Esophagus squamous epithelium (tissue), 5 donors: ENCODE measurements at regions not wholly inside any gene's neighbourhood (a gene's known extent, or its start where the extent isn't known, plus 50 kb on each side); places are given as distances from the start of the nearest gene placed in this dataset.
"Not testable (repeated sequence)": the region's sequence is repeated elsewhere in the genome, so short reads cannot be mapped to it uniquely, and the experiment has no call there.

Experiments used
- DNase-seq: peaks from one replicate; lab custom pipeline; 2025; lab: John Stamatoyannopoulos, UW
- H3K27ac ChIP-seq, 4 donors: fragments of 200-600 bp; sonication (generic); one replicate each; pipeline ENCODE4 v1.5.1; 2016 to 2019; ENCODE audit warnings: mild to moderate bottlenecking in 1 of 4
- H3K27me3 ChIP-seq, 4 donors: fragments of 200-600 bp; sonication (generic); 1 replicate in 3 of 4; 2 replicates in 1 of 4; pipeline versions ENCODE4 v1.5.1 to v1.6.0; 2017 to 2021; ENCODE audit warnings: antibody characterized with exemption in 1 of 4
- H3K36me3 ChIP-seq, 3 donors: fragments of 200-600 bp; sonication (generic); one replicate each; pipeline ENCODE4 v1.5.1; 2016 to 2019
- H3K4me1 ChIP-seq, 3 donors: fragments of 200-600 bp; sonication (generic); one replicate each; pipeline ENCODE4 v1.5.1; 2017 to 2019
- H3K4me3 ChIP-seq, 4 donors: fragments of 200-600 bp; sonication (generic); 1 replicate in 3 of 4; 2 replicates in 1 of 4; pipeline ENCODE4 v1.5.1; 2016 to 2019; ENCODE audit warnings: mild to moderate bottlenecking in 2 of 4, moderate library complexity in 1 of 4
- H3K9me3 ChIP-seq, 3 donors: fragments of 200-600 bp; sonication (generic); one replicate each; pipeline ENCODE4 v1.5.1; 2016 to 2019
- POLR2A ChIP-seq, 4 donors: fragments of 450-650 bp; IDR thresholded peaks; one replicate each; pipeline ENCODE4 v1.6.1; 2017; ENCODE audit warnings: antibody characterized with exemption in 4 of 4, mild to moderate bottlenecking in 4 of 4, moderate library complexity in 3 of 4
- WGBS, 2 donors: methylation state at CpG; one replicate each; pipeline ENCODE4 v1.1.5; 2018; 5-methylcytosine and 5-hydroxymethylcytosine counted together
- intact Hi-C: fragments of 100-400 bp; cut with DNase I; formaldehyde crosslinking; loops from one replicate; pipeline ENCODE4 v1.15.0; 2022
- TF ChIP-seq, protein P1 (sequence below), 6 experiments: fragments of 450-650 bp in 4 of 6; fragments of 200-600 bp in 2 of 6; sonication (generic) in 2 of 6; IDR thresholded peaks; one replicate each; pipeline ENCODE4 v1.5.1; 2016 to 2019; ENCODE audit warnings: antibody characterized with exemption in 6 of 6, mild to moderate bottlenecking in 4 of 6, moderate library complexity in 4 of 6
- donor health status: DM: yes; HTN: yes; CAD: no.

DNA sequence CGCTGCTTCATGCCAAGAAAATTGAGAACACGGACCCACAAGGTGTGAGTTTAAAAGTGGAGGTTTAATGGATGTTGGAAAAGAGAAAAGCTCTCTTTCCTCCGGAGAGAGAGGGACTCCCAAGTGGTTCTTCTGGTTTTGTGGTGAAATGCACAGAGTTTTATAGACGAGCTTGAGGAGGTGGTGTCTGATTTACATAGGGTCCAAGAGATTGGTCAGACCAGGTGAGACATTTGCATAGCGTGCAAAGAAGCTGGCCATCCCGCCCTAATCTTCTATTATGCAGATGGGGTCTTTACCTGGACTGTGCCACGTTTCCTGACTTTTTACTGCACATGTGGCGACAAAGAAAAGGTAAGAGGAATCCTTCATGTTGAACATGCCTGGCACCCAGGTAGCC is 236.4 kb upstream of the PCDH9 start:
- H3K9me3 ChIP-seq, result peaks cover 0 to 18% (median 6%) of the 10 kb centered on the region in 3 donors
- TF ChIP-seq, protein P1, sequence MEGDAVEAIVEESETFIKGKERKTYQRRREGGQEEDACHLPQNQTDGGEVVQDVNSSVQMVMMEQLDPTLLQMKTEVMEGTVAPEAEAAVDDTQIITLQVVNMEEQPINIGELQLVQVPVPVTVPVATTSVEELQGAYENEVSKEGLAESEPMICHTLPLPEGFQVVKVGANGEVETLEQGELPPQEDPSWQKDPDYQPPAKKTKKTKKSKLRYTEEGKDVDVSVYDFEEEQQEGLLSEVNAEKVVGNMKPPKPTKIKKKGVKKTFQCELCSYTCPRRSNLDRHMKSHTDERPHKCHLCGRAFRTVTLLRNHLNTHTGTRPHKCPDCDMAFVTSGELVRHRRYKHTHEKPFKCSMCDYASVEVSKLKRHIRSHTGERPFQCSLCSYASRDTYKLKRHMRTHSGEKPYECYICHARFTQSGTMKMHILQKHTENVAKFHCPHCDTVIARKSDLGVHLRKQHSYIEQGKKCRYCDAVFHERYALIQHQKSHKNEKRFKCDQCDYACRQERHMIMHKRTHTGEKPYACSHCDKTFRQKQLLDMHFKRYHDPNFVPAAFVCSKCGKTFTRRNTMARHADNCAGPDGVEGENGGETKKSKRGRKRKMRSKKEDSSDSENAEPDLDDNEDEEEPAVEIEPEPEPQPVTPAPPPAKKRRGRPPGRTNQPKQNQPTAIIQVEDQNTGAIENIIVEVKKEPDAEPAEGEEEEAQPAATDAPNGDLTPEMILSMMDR (IDR thresholded peaks at IDR 0.05), result no peak
- no peak for TF ChIP-seq POLR2A (IDR thresholded peaks at IDR 0.05)
- WGBS, 2 donors, result 64 to 70% methylated on average over 8 of the region's 8 CpGs
- no peaks in the 10 kb centered on the region for H3K27me3 ChIP-seq
- H3K4me3 ChIP-seq, result no peak overlapping the region
- H3K36me3 ChIP-seq, result no peaks in the 10 kb centered on the region
- no peak for DNase-seq
- H3K27ac ChIP-seq, result no peak overlapping the region
- intact Hi-C loops, result no loop called here
- no peaks in the 10 kb centered on the region for H3K4me1 ChIP-seq

DNA sequence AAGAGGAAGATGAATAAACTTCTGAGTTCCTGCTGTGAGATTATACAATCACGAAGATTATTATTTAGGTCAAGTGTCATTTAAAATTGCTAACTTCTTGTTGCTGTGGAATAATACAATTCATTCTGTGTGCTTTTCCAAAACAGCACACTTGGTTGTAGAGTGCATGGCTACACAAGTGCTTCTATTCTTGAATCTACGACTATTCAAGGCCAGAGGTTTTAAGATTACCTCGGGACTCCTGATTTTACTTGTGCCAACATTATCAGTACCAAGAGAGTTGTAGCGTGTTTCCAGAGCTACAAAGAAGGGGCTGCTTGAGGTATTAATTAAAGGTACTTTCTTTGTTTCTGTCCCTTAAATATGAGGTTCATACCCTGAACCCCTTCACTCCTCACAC is 234.0 kb upstream of the PCDH9 start:
- intact Hi-C loops, result no loop called here
- Histone ChIP-seq H3K36me3 (no peaks in the 10 kb centered on the region), H3K27me3 (no peaks in the 10 kb centered on the region), H3K27ac (no peak overlapping the region), H3K4me3 (no peak overlapping the region), H3K4me1 (no peaks in the 10 kb centered on the region), H3K9me3 (no peaks in the 10 kb centered on the region)
- 50 to 65% methylated on average over 4 of the region's 4 CpGs for WGBS, 2 donors
- TF ChIP-seq POLR2A (IDR thresholded peaks at IDR 0.05), result no peak
- TF ChIP-seq, protein P1 (IDR thresholded peaks at IDR 0.05), result no peak
- DNase-seq, result no peak

DNA sequence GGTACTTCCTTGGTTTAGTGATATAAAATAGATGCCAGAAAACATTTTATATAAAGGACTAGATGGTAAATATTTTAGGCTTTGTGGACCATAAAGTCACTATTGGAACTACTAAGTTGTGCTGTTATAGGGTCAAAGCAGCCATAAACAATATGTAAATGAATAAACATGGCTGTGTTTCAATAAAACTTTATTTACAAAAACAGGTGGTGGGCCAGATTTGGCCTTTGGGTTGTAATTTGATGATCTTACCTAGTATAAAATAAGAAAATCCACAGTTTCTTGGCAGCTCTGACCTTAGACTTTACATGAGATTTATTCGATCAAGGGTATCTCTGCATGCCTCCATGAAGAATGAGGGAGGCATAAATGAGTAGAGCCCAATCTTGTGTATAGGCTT is 232.0 kb upstream of the PCDH9 start:
- Histone ChIP-seq H3K27ac (no peak overlapping the region), H3K27me3 (no peaks in the 10 kb centered on the region), H3K9me3 (peaks cover 0 to 4% (median 0%) of the 10 kb centered on the region in 3 donors), H3K4me3 (no peak overlapping the region), H3K36me3 (no peaks in the 10 kb centered on the region), H3K4me1 (no peaks in the 10 kb centered on the region)
- TF ChIP-seq POLR2A (IDR thresholded peaks at IDR 0.05), result no peak
- TF ChIP-seq, protein P1 (IDR thresholded peaks at IDR 0.05), result no peak
- DNase-seq, result no peak
- WGBS, 2 donors, result 95 to 96% methylated on average over 1 of the region's 1 CpG
- intact Hi-C loops, result no loop called here

DNA sequence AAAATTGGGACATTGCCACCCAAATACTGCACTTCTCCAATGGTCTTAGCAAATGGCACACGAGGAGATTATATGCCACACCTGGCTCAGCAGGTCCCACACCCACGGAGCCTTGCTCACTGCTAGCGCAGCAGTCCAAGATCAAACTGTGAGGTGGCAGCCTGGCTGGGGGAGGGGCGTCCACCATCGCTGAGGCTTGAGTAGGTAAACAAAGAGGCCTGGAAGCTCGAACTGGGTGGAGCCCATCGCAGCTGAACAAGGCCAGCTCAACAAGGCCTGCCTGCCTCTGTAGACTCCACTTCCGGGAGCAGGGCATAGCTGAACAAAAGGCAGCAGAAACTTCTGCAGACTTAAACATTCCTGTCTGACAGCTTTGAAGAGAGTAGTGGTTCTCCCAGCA is 222.4 kb upstream of the PCDH9 start:
- H3K9me3 ChIP-seq, DNase-seq, H3K4me3 ChIP-seq, H3K4me1 ChIP-seq, H3K36me3 ChIP-seq, H3K27me3 ChIP-seq, H3K27ac ChIP-seq, intact Hi-C loops: not testable (repeated sequence)
- 87 to 100% methylated on average over 1 to 3 of the region's 8 CpGs for WGBS, 2 donors

DNA sequence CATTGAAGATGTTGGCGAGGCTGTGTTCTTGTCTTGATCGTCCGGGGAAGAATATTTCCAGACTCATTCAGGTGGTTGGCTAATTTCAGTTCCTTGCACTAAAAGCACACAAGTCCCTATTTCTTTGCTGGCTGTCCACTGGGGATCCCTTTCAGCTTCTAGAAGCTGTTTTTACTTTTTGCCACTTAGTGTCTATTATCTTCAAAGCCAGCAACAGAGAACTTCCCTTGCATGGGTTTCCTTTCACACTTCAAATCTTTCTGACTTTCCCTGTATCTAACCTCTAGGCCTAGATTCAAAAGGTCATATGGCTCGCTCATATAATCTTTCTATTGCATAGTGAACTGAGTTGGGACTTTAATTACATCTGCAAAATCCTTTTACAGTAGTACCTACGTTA is 215.3 kb upstream of the PCDH9 start:
- no peaks in the 10 kb centered on the region for H3K36me3 ChIP-seq
- intact Hi-C loops, result no loop called here

More for the DNA sequence above, 215.3 kb upstream of the PCDH9 start:
- no peak overlapping the region for H3K27ac ChIP-seq
- no peaks in the 10 kb centered on the region for H3K9me3 ChIP-seq
- H3K4me3 ChIP-seq, result no peak overlapping the region
- 70 to 74% methylated on average over 5 of the region's 5 CpGs for WGBS, 2 donors
- DNase-seq, result no peak
- no peaks in the 10 kb centered on the region for H3K4me1 ChIP-seq
- no peaks in the 10 kb centered on the region for H3K27me3 ChIP-seq
- no peak for TF ChIP-seq POLR2A (IDR thresholded peaks at IDR 0.05)
- TF ChIP-seq, protein P1 (IDR thresholded peaks at IDR 0.05), result no peak
